Right atrium auricular region (tissue), 2 donors: ENCODE measurements at regions not wholly inside any gene's neighbourhood (a gene's known extent, or its start where the extent isn't known, plus 50 kb on each side); places are given as distances from the start of the nearest gene placed in this dataset.
"Not testable (repeated sequence)": the region's sequence is repeated elsewhere in the genome, so short reads cannot be mapped to it uniquely, and the experiment has no call there.

Source experiments
- DNase-seq: peaks from one replicate; pipeline ENCODE4 v3.0.0-alpha.2; 2019; ENCODE audit warnings: low spot score
- H3K27ac ChIP-seq, 2 donors: fragments of 200-600 bp; sonication (generic); 1 replicate in 1 of 2; 2 replicates in 1 of 2; pipeline ENCODE4 v1.5.1; 2016 to 2019
- H3K27me3 ChIP-seq, 2 donors: fragments of 200-600 bp; sonication (generic); one replicate each; pipeline versions ENCODE4 v1.5.1 to v1.6.0; 2017 to 2019
- H3K36me3 ChIP-seq: fragments of 200-600 bp; sonication (generic); one replicate; pipeline ENCODE4 v1.5.1; 2016
- H3K4me1 ChIP-seq, 2 donors: fragments of 200-600 bp; sonication (generic); one replicate each; pipeline versions ENCODE4 v1.5.1 to v1.6.0; 2017 to 2019
- H3K4me3 ChIP-seq, 2 donors: fragments of 200-600 bp; sonication (generic); 1 replicate in 1 of 2; 2 replicates in 1 of 2; pipeline ENCODE4 v1.5.1; 2017 to 2019; ENCODE audit warnings: mild to moderate bottlenecking in 1 of 2, moderate library complexity in 1 of 2
- H3K9me3 ChIP-seq, 2 donors: fragments of 200-600 bp; sonication (generic); one replicate each; pipeline ENCODE4 v1.5.1; 2019
- CTCF ChIP-seq, 2 donors: fragments of 200-600 bp; sonication (generic); IDR thresholded peaks; one replicate each; pipeline ENCODE4 v1.5.1; 2019; ENCODE audit warnings: antibody characterized with exemption in 2 of 2

- Histone ChIP-seq H3K27ac (no peak overlapping the region), H3K36me3 (no peaks in the 10 kb centered on the region), H3K27me3 (no peaks in the 10 kb centered on the region), H3K4me1 (no peaks in the 10 kb centered on the region), H3K9me3 (no peaks in the 10 kb centered on the region), H3K4me3 (no peak overlapping the region)
- TF ChIP-seq CTCF (IDR thresholded peaks at IDR 0.05), result no peak
- no peak for DNase-seq
These were observed 86.7 kb upstream of the SLC39A10 start for GRCh38 chr2:195570329-195570728.

- H3K4me3 ChIP-seq, result no peak overlapping the region
- no peaks in the 10 kb centered on the region for H3K4me1 ChIP-seq
- no peaks in the 10 kb centered on the region for H3K9me3 ChIP-seq
- no peak for TF ChIP-seq CTCF (IDR thresholded peaks at IDR 0.05)
- no peaks in the 10 kb centered on the region for H3K36me3 ChIP-seq
- no peak for DNase-seq
- no peak overlapping the region for H3K27ac ChIP-seq
- no peaks in the 10 kb centered on the region for H3K27me3 ChIP-seq
These were observed 87.8 kb upstream of the SLC39A10 start for GRCh38 chr2:195569255-195569654.

DNA sequence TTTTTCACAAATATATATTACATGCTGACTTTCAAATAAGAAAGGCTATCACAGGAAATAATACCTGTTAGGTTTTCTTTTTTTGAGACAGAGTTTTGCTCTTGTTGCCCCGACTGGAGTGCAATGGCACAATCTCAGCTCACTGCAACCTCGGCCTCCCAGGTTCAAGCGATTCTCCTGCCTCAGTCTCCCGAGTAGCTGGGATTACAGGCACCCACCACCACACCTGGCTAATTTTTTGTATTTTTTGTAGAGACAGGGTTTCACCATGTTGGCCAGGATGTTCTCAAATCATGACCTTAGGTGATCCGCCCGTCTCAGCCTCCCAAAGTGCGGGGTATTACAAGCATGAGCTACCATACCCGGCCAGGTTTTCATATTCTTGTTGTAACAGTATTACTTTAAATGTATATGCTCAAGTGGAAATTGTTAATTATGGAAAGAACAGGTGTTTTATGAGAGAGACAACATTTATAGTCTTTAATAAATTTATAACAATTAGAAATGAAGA is 92.3 kb upstream of the SLC39A10 start:
- H3K4me1 ChIP-seq, H3K4me3 ChIP-seq, H3K9me3 ChIP-seq, H3K36me3 ChIP-seq, H3K27ac ChIP-seq, DNase-seq, H3K27me3 ChIP-seq: not testable (repeated sequence)

DNA sequence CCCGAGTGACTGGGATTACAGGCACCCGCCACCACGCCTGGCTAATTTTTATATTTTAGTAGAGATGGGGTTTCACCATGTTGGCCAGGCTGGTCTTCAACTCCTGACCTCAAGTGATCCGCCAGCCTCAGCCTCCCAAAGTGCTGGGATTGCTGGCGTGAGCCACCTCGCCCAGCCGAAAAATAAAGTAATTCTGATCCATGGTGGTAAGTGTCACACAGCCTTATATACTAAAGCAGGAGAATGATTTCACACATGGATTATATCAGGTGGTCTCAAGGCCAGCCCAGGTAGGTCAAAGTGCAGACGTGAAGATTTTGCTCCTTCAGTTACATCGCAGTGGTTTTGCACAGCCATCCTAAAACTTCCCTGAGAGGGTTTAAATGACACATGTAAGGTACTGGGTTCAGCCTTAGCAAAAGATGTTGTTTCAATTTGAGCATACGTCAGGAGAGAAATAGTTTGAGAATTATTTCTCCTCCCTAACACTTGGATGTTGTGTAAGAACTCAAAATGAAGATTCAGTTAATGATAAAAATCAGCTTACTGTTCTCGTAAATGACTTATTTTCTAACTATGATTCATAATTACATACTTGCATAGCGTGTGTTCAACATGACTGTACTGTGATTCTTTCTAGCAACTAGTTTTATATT is 93.0 kb upstream of the SLC39A10 start:
- TF ChIP-seq CTCF (IDR thresholded peaks at IDR 0.05), result no peak
- no peak for DNase-seq
- Histone ChIP-seq H3K27ac (no peak overlapping the region), H3K27me3 (no peaks in the 10 kb centered on the region), H3K4me1 (no peaks in the 10 kb centered on the region), H3K36me3 (no peaks in the 10 kb centered on the region), H3K9me3 (no peaks in the 10 kb centered on the region), H3K4me3 (no peak overlapping the region)

DNA sequence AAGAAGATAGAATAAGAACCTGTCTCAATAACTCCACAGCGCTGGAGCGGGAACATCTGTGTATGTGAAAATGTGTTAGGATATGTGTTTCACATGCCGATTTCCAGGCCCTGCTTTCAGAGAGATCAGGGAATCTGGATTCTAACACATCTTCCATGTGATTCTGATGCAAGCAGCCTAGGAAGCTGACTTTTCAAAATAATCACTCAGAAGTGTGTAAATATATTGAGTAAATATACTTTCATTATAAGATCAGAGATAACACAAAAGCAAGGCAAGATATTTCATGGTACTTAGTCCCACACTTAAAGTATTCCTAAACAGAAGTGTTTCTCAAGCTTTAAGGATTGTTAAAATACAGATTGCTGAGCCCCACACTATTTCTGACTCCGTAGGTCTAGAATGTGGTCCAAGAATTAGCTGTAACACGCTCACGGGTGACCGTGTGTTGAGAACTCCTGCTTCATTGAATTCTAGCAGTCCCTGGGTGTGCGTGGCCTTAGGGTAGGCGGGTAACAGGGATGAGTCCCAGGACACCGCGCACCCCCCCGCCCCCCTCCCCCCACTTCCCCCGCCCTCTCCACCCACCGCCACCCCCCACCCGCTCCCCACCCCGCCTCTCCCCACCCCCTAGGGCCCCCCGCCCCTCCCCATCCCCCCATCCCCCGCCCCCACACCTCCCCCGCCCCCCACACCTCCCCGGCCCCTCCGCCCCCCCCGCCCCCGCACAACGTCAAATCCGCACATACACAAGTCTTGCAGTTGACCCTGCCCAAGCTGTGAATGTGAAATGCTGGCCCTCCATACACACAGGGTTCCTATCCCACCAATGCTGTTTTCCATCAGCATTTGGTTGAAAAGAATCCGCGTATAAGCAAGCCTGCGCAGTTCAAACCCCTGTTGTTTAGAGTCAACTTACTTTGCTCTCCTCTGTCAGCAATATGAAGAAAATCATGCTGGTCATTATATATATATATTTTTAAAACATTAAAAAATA is 94.2 kb upstream of the SLC39A10 start:
- H3K27me3 ChIP-seq, result no peaks in the 10 kb centered on the region
- H3K9me3 ChIP-seq, result no peaks in the 10 kb centered on the region
- no peaks in the 10 kb centered on the region for H3K36me3 ChIP-seq
- no peak overlapping the region for H3K4me3 ChIP-seq
- DNase-seq, result no peak
- no peaks in the 10 kb centered on the region for H3K4me1 ChIP-seq
- no peak for TF ChIP-seq CTCF (IDR thresholded peaks at IDR 0.05)
- H3K27ac ChIP-seq, result no peak overlapping the region
